SK-N-SH treated with all-trans-retinoic acid at 6 μM for 48 hours (cell line): ENCODE measurements at regions not wholly inside any gene's neighbourhood (a gene's known extent, or its start where the extent isn't known, plus 50 kb on each side); places are given as distances from the start of the nearest gene placed in this dataset.
"Not testable (repeated sequence)": the region's sequence is repeated elsewhere in the genome, so short reads cannot be mapped to it uniquely, and the experiment has no call there.

Source experiments
- ATAC-seq: fragments of 200-7000 bp; cut with Tn5 transposase; 3 replicates; pipeline ENCODE4 v1.9.1; 2020; ENCODE audit warnings: mild to moderate bottlenecking, moderate library complexity
- ARNTL ChIP-seq: fragments of 450-650 bp; formaldehyde crosslinking; IDR thresholded peaks from 2 replicates; pipeline ENCODE4 v1.5.0; 2020; ENCODE audit warnings: low read depth, mild to moderate bottlenecking, moderate library complexity, borderline replicate concordance
- BACH2 ChIP-seq: fragments of 250-450 bp; sonication (Bioruptor Pico); IDR thresholded peaks from 2 replicates; pipeline ENCODE4 v1.9.0; 2021; ENCODE audit warnings: mild to moderate bottlenecking, borderline replicate concordance
- CSDC2 ChIP-seq: fragments of 250-450 bp; sonication (Bioruptor Pico); IDR thresholded peaks from 2 replicates; pipeline ENCODE4 v1.5.0; 2020; ENCODE audit warnings: mild to moderate bottlenecking, moderate library complexity
- ESRRG ChIP-seq: fragments of 250-450 bp; sonication (Bioruptor Pico); IDR thresholded peaks from 2 replicates; pipeline ENCODE4 v1.6.1; 2021; ENCODE audit warnings: mild to moderate bottlenecking
- GLIS3 ChIP-seq: fragments of 250-450 bp; sonication (Bioruptor Pico); IDR thresholded peaks from 2 replicates; pipeline ENCODE4 v1.5.0; 2020; ENCODE audit warnings: mild to moderate bottlenecking, moderate library complexity
- ISL1 ChIP-seq: fragments of 250-450 bp; sonication (Bioruptor Pico); IDR thresholded peaks from 2 replicates; pipeline ENCODE4 v2.1.2; 2022; ENCODE audit warnings: mild to moderate bottlenecking, moderate library complexity
- PPARA ChIP-seq: fragments of 250-450 bp; sonication (Bioruptor Pico); IDR thresholded peaks from 2 replicates; pipeline ENCODE4 v1.5.0; 2020; ENCODE audit warnings: mild to moderate bottlenecking, borderline replicate concordance
- RARB ChIP-seq: fragments of 250-450 bp; sonication (Bioruptor Pico); IDR thresholded peaks from 2 replicates; pipeline ENCODE4 v1.8.0; 2021; ENCODE audit warnings: mild to moderate bottlenecking, moderate library complexity
- SNAI2 ChIP-seq: fragments of 250-450 bp; sonication (Bioruptor Pico); IDR thresholded peaks from 2 replicates; pipeline ENCODE4 v1.5.0; 2020; ENCODE audit warnings: mild to moderate bottlenecking, moderate library complexity
- TCF4 ChIP-seq: fragments of 250-450 bp; sonication (Bioruptor Pico); IDR thresholded peaks from 2 replicates; pipeline ENCODE4 v1.8.0; 2021; ENCODE audit warnings: mild to moderate bottlenecking, moderate library complexity, borderline replicate concordance
- ZC3H10 ChIP-seq: fragments of 250-450 bp; sonication (Bioruptor Pico); IDR thresholded peaks from 2 replicates; pipeline ENCODE4 v1.5.1; 2021; ENCODE audit warnings: mild to moderate bottlenecking, moderate library complexity
- ZFP3 ChIP-seq: fragments of 250-450 bp; sonication (Bioruptor Pico); IDR thresholded peaks from 2 replicates; pipeline ENCODE4 v1.5.0; 2020; ENCODE audit warnings: mild to moderate bottlenecking, moderate library complexity
- ZNF565 ChIP-seq: fragments of 450-650 bp; formaldehyde crosslinking; conservative IDR thresholded peaks from 2 replicates; pipeline ENCODE4 v1.5.0; 2020; ENCODE audit warnings: low read depth, mild to moderate bottlenecking, moderate library complexity
- TF ChIP-seq, protein P1 (sequence below): fragments of 250-450 bp; sonication (Bioruptor Pico); IDR thresholded peaks from 2 replicates; pipeline ENCODE4 v1.5.0; 2020; ENCODE audit warnings: mild to moderate bottlenecking, moderate library complexity
- TF ChIP-seq, protein P2 (sequence below): fragments of 250-450 bp; sonication (Bioruptor Pico); IDR thresholded peaks from 2 replicates; pipeline ENCODE4 v1.5.1; 2020; ENCODE audit warnings: low read depth, mild to moderate bottlenecking, moderate library complexity
- TF ChIP-seq, protein P3 (sequence below): fragments of 250-450 bp; sonication (Bioruptor Pico); IDR thresholded peaks from 2 replicates; pipeline ENCODE4 v1.8.0; 2021; ENCODE audit warnings: low read depth, mild to moderate bottlenecking, moderate library complexity, borderline replicate concordance
- TF ChIP-seq, protein P4 (sequence below): fragments of 250-450 bp; sonication (Bioruptor Pico); IDR thresholded peaks from 2 replicates; pipeline ENCODE4 v1.8.0; 2020; ENCODE audit warnings: mild to moderate bottlenecking, moderate library complexity, borderline replicate concordance

- TF ChIP-seq, protein P1, sequence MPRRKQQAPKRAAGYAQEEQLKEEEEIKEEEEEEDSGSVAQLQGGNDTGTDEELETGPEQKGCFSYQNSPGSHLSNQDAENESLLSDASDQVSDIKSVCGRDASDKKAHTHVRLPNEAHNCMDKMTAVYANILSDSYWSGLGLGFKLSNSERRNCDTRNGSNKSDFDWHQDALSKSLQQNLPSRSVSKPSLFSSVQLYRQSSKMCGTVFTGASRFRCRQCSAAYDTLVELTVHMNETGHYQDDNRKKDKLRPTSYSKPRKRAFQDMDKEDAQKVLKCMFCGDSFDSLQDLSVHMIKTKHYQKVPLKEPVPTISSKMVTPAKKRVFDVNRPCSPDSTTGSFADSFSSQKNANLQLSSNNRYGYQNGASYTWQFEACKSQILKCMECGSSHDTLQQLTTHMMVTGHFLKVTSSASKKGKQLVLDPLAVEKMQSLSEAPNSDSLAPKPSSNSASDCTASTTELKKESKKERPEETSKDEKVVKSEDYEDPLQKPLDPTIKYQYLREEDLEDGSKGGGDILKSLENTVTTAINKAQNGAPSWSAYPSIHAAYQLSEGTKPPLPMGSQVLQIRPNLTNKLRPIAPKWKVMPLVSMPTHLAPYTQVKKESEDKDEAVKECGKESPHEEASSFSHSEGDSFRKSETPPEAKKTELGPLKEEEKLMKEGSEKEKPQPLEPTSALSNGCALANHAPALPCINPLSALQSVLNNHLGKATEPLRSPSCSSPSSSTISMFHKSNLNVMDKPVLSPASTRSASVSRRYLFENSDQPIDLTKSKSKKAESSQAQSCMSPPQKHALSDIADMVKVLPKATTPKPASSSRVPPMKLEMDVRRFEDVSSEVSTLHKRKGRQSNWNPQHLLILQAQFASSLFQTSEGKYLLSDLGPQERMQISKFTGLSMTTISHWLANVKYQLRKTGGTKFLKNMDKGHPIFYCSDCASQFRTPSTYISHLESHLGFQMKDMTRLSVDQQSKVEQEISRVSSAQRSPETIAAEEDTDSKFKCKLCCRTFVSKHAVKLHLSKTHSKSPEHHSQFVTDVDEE (CRISPR knock-in tag): no peak
Observed at GRCh38 chr12:46590991-46591703, 218.6 kb upstream of the SLC38A2 start (continued).

DNA sequence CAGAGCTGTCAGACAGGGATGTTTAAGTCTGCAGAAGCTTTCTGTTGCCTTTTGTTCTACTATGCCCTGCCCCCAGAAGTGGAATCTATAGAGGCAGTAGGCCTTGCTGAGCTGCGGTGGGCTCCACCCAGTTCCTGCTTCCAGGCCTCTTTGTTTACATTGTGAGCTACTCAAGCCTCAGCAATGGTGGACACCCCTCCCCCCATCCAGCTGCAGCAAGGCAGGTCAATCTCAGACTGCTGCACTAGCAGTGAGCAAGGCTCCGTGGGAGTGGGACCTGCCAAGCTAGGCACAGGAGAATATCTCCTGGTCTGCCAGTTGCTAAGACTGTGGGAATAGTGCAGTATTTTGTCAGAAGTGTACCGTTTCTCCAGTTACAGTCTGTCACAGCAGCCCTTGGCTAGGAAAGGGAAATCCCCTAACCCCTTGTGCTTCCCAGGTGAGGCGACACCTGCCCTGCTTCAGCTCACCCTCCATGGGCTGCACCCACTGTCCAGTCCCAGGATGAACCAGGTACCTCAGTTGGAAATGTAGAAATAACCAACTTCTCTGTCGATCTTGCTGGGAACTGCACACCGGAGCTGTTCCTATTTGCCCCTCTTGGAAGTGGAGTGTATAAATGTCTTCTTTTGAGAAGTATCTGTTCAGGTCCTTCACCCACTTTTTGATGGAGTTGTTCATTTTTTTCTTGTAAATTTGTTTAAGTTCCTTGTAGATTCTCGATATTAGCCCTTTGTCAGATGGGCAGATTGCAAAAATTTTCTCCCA is 213.5 kb upstream of the SLC38A2 start:
- TF ChIP-seq ZFP3 (CRISPR knock-in tag) (no peak), RARB (CRISPR knock-in tag) (no peak), GLIS3 (CRISPR knock-in tag) (no peak), ESRRG (CRISPR knock-in tag) (no peak), CSDC2 (no peak), TCF4 (no peak), ZNF565 (CRISPR knock-in tag) (no peak), SNAI2 (CRISPR knock-in tag) (no peak), ZC3H10 (CRISPR knock-in tag) (no peak), ARNTL (CRISPR knock-in tag) (no peak), ISL1 (CRISPR knock-in tag) (no peak), BACH2 (no peak), PPARA (CRISPR knock-in tag) (no peak)
- TF ChIP-seq, protein P2, sequence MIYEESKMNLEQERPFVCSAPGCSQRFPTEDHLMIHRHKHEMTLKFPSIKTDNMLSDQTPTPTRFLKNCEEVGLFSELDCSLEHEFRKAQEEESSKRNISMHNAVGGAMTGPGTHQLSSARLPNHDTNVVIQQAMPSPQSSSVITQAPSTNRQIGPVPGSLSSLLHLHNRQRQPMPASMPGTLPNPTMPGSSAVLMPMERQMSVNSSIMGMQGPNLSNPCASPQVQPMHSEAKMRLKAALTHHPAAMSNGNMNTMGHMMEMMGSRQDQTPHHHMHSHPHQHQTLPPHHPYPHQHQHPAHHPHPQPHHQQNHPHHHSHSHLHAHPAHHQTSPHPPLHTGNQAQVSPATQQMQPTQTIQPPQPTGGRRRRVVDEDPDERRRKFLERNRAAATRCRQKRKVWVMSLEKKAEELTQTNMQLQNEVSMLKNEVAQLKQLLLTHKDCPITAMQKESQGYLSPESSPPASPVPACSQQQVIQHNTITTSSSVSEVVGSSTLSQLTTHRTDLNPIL (CRISPR knock-in tag): no peak
- TF ChIP-seq, protein P1 (CRISPR knock-in tag): no peak
- TF ChIP-seq, protein P3, sequence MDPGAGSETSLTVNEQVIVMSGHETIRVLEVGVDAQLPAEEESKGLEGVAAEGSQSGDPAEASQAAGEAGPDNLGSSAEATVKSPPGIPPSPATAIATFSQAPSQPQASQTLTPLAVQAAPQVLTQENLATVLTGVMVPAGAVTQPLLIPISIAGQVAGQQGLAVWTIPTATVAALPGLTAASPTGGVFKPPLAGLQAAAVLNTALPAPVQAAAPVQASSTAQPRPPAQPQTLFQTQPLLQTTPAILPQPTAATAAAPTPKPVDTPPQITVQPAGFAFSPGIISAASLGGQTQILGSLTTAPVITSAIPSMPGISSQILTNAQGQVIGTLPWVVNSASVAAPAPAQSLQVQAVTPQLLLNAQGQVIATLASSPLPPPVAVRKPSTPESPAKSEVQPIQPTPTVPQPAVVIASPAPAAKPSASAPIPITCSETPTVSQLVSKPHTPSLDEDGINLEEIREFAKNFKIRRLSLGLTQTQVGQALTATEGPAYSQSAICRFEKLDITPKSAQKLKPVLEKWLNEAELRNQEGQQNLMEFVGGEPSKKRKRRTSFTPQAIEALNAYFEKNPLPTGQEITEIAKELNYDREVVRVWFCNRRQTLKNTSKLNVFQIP (CRISPR knock-in tag): no peak
- TF ChIP-seq, protein P4, sequence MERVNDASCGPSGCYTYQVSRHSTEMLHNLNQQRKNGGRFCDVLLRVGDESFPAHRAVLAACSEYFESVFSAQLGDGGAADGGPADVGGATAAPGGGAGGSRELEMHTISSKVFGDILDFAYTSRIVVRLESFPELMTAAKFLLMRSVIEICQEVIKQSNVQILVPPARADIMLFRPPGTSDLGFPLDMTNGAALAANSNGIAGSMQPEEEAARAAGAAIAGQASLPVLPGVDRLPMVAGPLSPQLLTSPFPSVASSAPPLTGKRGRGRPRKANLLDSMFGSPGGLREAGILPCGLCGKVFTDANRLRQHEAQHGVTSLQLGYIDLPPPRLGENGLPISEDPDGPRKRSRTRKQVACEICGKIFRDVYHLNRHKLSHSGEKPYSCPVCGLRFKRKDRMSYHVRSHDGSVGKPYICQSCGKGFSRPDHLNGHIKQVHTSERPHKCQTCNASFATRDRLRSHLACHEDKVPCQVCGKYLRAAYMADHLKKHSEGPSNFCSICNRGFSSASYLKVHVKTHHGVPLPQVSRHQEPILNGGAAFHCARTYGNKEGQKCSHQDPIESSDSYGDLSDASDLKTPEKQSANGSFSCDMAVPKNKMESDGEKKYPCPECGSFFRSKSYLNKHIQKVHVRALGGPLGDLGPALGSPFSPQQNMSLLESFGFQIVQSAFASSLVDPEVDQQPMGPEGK: no peak
- no peak for ATAC-seq

- ATAC-seq: not testable (repeated sequence)
Observed at GRCh38 chr12:46584098-46584497, 211.5 kb upstream of the SLC38A2 start.

DNA sequence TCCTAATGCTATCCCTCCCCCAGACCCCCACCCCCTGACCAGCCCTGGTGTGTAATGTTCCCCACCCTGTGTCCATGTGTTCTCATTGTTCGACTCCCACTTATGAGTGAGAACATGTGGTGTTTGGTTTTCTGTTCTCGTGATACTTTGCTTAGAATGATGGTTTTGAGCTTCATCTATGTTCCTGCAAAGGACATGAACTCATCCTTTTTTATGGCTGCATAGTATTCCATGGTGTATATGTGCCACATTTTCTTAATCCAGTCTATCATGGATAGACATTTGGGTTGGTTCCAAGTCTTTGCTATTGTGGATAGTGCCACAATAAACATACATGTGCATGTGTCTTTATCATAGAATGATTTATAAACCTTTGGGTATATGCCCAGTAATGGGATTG is 209.4 kb upstream of the SLC38A2 start:
- ATAC-seq: not testable (repeated sequence)
